GM10248 (cell line): ENCODE measurements at regions not wholly inside any gene's neighbourhood (a gene's known extent, or its start where the extent isn't known, plus 50 kb on each side); places are given as distances from the start of the nearest gene placed in this dataset.

ENCODE experiments used
- CTCF ChIA-PET: fragments of 300-600 bp; sonication (Branson Sonifier 250); formaldehyde crosslinking; extraction: SDS; loops from one replicate; lab custom pipeline; 2021; ENCODE audit warnings: antibody characterized with exemption; lab: Yijun Ruan, JAX
- POLR2A ChIA-PET: fragments of 350-650 bp; sonication (Branson Sonifier 250); formaldehyde crosslinking; extraction: SDS; loops from one replicate; lab custom pipeline; 2020; ENCODE audit warnings: antibody characterized with exemption; lab: Yijun Ruan, JAX
- DNase-seq: peaks from one replicate; pipeline ENCODE4 v3.0.0; 2012; ENCODE audit errors: extremely low spot score
- CTCF ChIP-seq: IDR thresholded peaks from 2 replicates; pipeline ENCODE4 v1.5.1; 2012; ENCODE audit warnings: mild to moderate bottlenecking, low read depth; ENCODE audit errors: extremely low read depth, missing control alignments, control extremely low read depth

GRCh38 chr5:14090755-14091154, 52.4 kb upstream of the TRIO start:
- DNase-seq: no peak
- TF ChIP-seq CTCF: no peak
- CTCF ChIA-PET: no interaction called here
- POLR2A ChIA-PET: no interaction called here

- TF ChIP-seq CTCF: no peak
- no peak for DNase-seq
- CTCF ChIA-PET: no interaction called here
- POLR2A ChIA-PET: no interaction called here
These were observed 52.9 kb upstream of the TRIO start for GRCh38 chr5:14090290-14090689.

- ChIA-PET CTCF (no interaction called here), POLR2A (no interaction called here)
- no peak for TF ChIP-seq CTCF
- DNase-seq: no peak
These were observed 53.9 kb upstream of the TRIO start for GRCh38 chr5:14089198-14089597.

GRCh38 chr5:14086261-14086660, 56.9 kb upstream of the TRIO start:
- ChIA-PET POLR2A (no interaction called here), CTCF (no interaction called here)
- no peak for TF ChIP-seq CTCF
- DNase-seq: no peak

- ChIA-PET POLR2A (no interaction called here), CTCF (interaction anchor here (0.6 kb wide), 1 partner anchor 25 kb away, joined by 3 read pairs; no protein-coding TSS in a partner anchor)
- TF ChIP-seq CTCF: no peak
- no peak for DNase-seq
These were observed 60.2 kb upstream of the TRIO start for GRCh38 chr5:14082973-14083372.

GRCh38 chr5:14082523-14082922, 60.6 kb upstream of the TRIO start:
- ChIA-PET POLR2A (no interaction called here), CTCF (interaction anchor here (0.6 kb wide), 1 partner anchor 26 kb away, joined by 3 read pairs; no protein-coding TSS in a partner anchor)
- TF ChIP-seq CTCF: no peak
- no peak for DNase-seq

GRCh38 chr5:14081791-14082190, 61.4 kb upstream of the TRIO start:
- TF ChIP-seq CTCF: no peak
- DNase-seq: no peak
- POLR2A ChIA-PET: no interaction called here
- CTCF ChIA-PET: no interaction called here
